Nephron progenitor cell (in vitro differentiated cells): ENCODE measurements at regions not wholly inside any gene's neighbourhood (a gene's known extent, or its start where the extent isn't known, plus 50 kb on each side); places are given as distances from the start of the nearest gene placed in this dataset.

Experiments
- DNase-seq: peaks from one replicate; pipeline ENCODE4 v3.0.0; 2021
- H3K27ac Mint-ChIP-seq: 2 replicates; pipeline ENCODE4 v1.8.0; 2021; ENCODE audit warnings: mild to moderate bottlenecking, moderate library complexity, mixed read lengths
- H3K27me3 Mint-ChIP-seq: 2 replicates; pipeline ENCODE4 v1.8.0; 2021; ENCODE audit warnings: mild to moderate bottlenecking, low read depth, mixed read lengths; ENCODE audit not compliant: poor library complexity
- H3K36me3 Mint-ChIP-seq: 2 replicates; pipeline ENCODE4 v1.8.0; 2021; ENCODE audit warnings: low read depth, mixed read lengths
- H3K4me1 Mint-ChIP-seq: 2 replicates; pipeline ENCODE4 v1.8.0; 2021; ENCODE audit warnings: mixed read lengths
- H3K4me3 Mint-ChIP-seq: 2 replicates; pipeline ENCODE4 v1.8.0; 2021; ENCODE audit warnings: mild to moderate bottlenecking, moderate library complexity, mixed read lengths
- H3K9me3 Mint-ChIP-seq: 2 replicates; pipeline ENCODE4 v1.8.0; 2021; ENCODE audit warnings: mild to moderate bottlenecking, moderate library complexity, mixed read lengths
- CTCF ChIP-seq: fragments of 200-600 bp; sonication (generic); IDR thresholded peaks from 2 replicates; pipeline ENCODE4 v1.5.0; 2021; ENCODE audit warnings: antibody characterized with exemption

GRCh38 chr13:34391076-34391475 lies 551.0 kb upstream of the NBEA start:
- peaks cover 18% of the 10 kb centered on the region for H3K9me3 Mint-ChIP-seq
- H3K27ac Mint-ChIP-seq: no peak overlapping the region
- no peak for TF ChIP-seq CTCF

DNA sequence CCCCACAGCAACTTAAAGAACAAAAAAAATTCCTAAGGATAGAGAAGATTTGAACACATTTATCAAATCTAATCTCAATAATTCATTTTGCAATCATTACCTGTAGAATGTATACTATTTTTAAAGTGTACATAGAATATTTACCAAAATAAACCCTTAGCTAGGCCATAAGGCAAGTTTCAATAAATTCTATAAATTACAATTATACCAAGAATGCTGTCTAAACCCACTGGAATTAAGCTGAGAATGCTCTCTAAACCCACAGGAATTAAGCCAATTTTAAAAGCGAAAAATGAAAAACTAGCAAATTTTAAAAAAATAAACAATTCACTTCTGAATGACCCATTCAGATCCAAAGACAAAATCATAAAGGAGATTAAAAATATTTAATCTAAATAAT lies 540.4 kb upstream of the NBEA start:
- Mint-ChIP-seq H3K9me3 (peaks cover 15% of the 10 kb centered on the region), H3K4me3 (no peak overlapping the region), H3K36me3 (no peaks in the 10 kb centered on the region), H3K27me3 (peaks cover 3% of the 10 kb centered on the region), H3K27ac (no peak overlapping the region), H3K4me1 (no peaks in the 10 kb centered on the region)
- no peak for TF ChIP-seq CTCF
- DNase-seq: no peak

More at GRCh38 chr13:34391076-34391475, 551.0 kb upstream of the NBEA start:
- Mint-ChIP-seq H3K4me3 (no peak overlapping the region), H3K36me3 (no peaks in the 10 kb centered on the region), H3K4me1 (no peaks in the 10 kb centered on the region), H3K27me3 (no peaks in the 10 kb centered on the region)
- DNase-seq: no peak

GRCh38 chr13:34405410-34406181 lies 536.5 kb upstream of the NBEA start:
- H3K9me3 Mint-ChIP-seq: peaks cover 11% of the 10 kb centered on the region
- no peak overlapping the region for H3K27ac Mint-ChIP-seq
- no peak overlapping the region for H3K4me3 Mint-ChIP-seq
- H3K36me3 Mint-ChIP-seq: no peaks in the 10 kb centered on the region
- H3K27me3 Mint-ChIP-seq: peaks cover 7% of the 10 kb centered on the region
- no peaks in the 10 kb centered on the region for H3K4me1 Mint-ChIP-seq
- TF ChIP-seq CTCF: no peak
- no peak for DNase-seq

- Mint-ChIP-seq H3K4me1 (no peaks in the 10 kb centered on the region), H3K27ac (no peak overlapping the region), H3K4me3 (no peak overlapping the region), H3K27me3 (peaks cover 7% of the 10 kb centered on the region), H3K9me3 (peaks cover 11% of the 10 kb centered on the region), H3K36me3 (no peaks in the 10 kb centered on the region)
- DNase-seq: no peak
- no peak for TF ChIP-seq CTCF
These were observed 533.4 kb upstream of the NBEA start for GRCh38 chr13:34408640-34409039.

- Mint-ChIP-seq H3K36me3 (no peaks in the 10 kb centered on the region), H3K4me3 (no peak overlapping the region), H3K27ac (no peak overlapping the region), H3K4me1 (no peaks in the 10 kb centered on the region), H3K27me3 (peaks cover 7% of the 10 kb centered on the region), H3K9me3 (peaks cover 11% of the 10 kb centered on the region)
- TF ChIP-seq CTCF: no peak
- no peak for DNase-seq
These were observed 532.4 kb upstream of the NBEA start for GRCh38 chr13:34409496-34410182.
